Endodermal cell (in vitro differentiated cells): ENCODE measurements at regions not wholly inside any gene's neighbourhood (a gene's known extent, or its start where the extent isn't known, plus 50 kb on each side); places are given as distances from the start of the nearest gene placed in this dataset.
"Not testable (repeated sequence)": the region's sequence is repeated elsewhere in the genome, so short reads cannot be mapped to it uniquely, and the experiment has no call there.

Experiments used
- DNase-seq: peaks from one replicate; pipeline ENCODE4 v3.0.0-alpha.2; 2017
- H3K27ac ChIP-seq: 2 replicates; pipeline ENCODE4 v1.5.1; 2013; ENCODE audit warnings: mild to moderate bottlenecking, low read depth, low read length, moderate library complexity
- H3K27me3 ChIP-seq: 2 replicates; pipeline ENCODE4 v1.6.1; 2013; ENCODE audit warnings: mild to moderate bottlenecking, low read length, moderate library complexity; ENCODE audit not compliant: insufficient read depth, control insufficient read depth, poor library complexity, severe bottlenecking
- H3K36me3 ChIP-seq: 2 replicates; pipeline ENCODE4 v1.7.0; 2013; ENCODE audit warnings: mild to moderate bottlenecking, low read length, moderate library complexity; ENCODE audit not compliant: control insufficient read depth, insufficient read depth
- H3K4me1 ChIP-seq: one replicate; pipeline ENCODE4 v1.7.0; 2013; ENCODE audit warnings: low read length; ENCODE audit not compliant: control insufficient read depth, insufficient read depth
- H3K4me3 ChIP-seq: 2 replicates; pipeline ENCODE4 v1.5.1; 2013; ENCODE audit warnings: mild to moderate bottlenecking, low read length, moderate library complexity
- H3K9ac ChIP-seq: 2 replicates; pipeline ENCODE4 v1.6.1; 2013; ENCODE audit warnings: mild to moderate bottlenecking, low read length, moderate library complexity; ENCODE audit not compliant: poor library complexity, severe bottlenecking; ENCODE audit errors: extremely low read depth
- H3K9me3 ChIP-seq: 2 replicates; pipeline ENCODE4 v1.6.1; 2013; ENCODE audit warnings: mild to moderate bottlenecking, low read length, moderate library complexity; ENCODE audit not compliant: control insufficient read depth
- H3K27ac Mint-ChIP-seq: 2 replicates; pipeline ENCODE4 v1.8.0; 2020; ENCODE audit warnings: mixed read lengths
- H3K27me3 Mint-ChIP-seq: 2 replicates; pipeline ENCODE4 v1.8.0; 2021; ENCODE audit warnings: mild to moderate bottlenecking, mixed read lengths; ENCODE audit not compliant: insufficient read depth
- H3K36me3 Mint-ChIP-seq: 2 replicates; pipeline ENCODE4 v1.8.0; 2020; ENCODE audit warnings: low read depth, mixed read lengths
- H3K4me1 Mint-ChIP-seq: 2 replicates; pipeline ENCODE4 v1.8.0; 2020; ENCODE audit warnings: mixed read lengths
- H3K4me3 Mint-ChIP-seq: 2 replicates; pipeline ENCODE4 v1.8.0; 2020; ENCODE audit warnings: mild to moderate bottlenecking, moderate library complexity, mixed read lengths
- H3K9me3 Mint-ChIP-seq: 2 replicates; pipeline ENCODE4 v1.8.0; 2020; ENCODE audit warnings: mild to moderate bottlenecking, mixed read lengths
- CTCF ChIP-seq: fragments of 200-600 bp; sonication (generic); conservative IDR thresholded peaks from 2 replicates; pipeline ENCODE4 v1.5.0; 2021; ENCODE audit warnings: antibody characterized with exemption, mild to moderate bottlenecking
- WGBS, 2 experiments: methylation state at CpG; one replicate each; pipeline versions ENCODE4 v1.1.5 to v1.1.7; 2013; ENCODE audit warnings: missing lambda C conversion rate in 2 of 2, mixed read lengths in 1 of 2; ENCODE audit not compliant: insufficient coverage in 1 of 2, insufficient read length in 1 of 2; 5-methylcytosine and 5-hydroxymethylcytosine counted together

- DNase-seq = no peak
- H3K27ac ChIP-seq = no peak overlapping the region
- Mint-ChIP-seq H3K4me1 (no peaks in the 10 kb centered on the region), H3K27ac (no peak overlapping the region), H3K27me3 (no peaks in the 10 kb centered on the region), H3K36me3 (no peaks in the 10 kb centered on the region), H3K4me3 (no peak overlapping the region), H3K9me3 (peaks cover 89% of the 10 kb centered on the region)
- no peaks in the 10 kb centered on the region for H3K4me1 ChIP-seq
- H3K4me3 ChIP-seq = no peak overlapping the region
- H3K27me3 ChIP-seq = no peaks in the 10 kb centered on the region
- no peak overlapping the region for H3K9ac ChIP-seq
- WGBS, 2 experiments = 17 to 89% methylated on average over 1 to 2 of the region's 2 CpGs
- H3K9me3 ChIP-seq = peaks cover 92% of the 10 kb centered on the region
- no peaks in the 10 kb centered on the region for H3K36me3 ChIP-seq
- TF ChIP-seq CTCF = no peak
These were observed 1094.0 kb downstream of the TMEM121 start for GRCh38 chr14:106620368-106620767.

- Mint-ChIP-seq H3K27ac (no peak overlapping the region), H3K9me3 (peaks cover 94% of the 10 kb centered on the region), H3K27me3 (no peaks in the 10 kb centered on the region), H3K36me3 (no peaks in the 10 kb centered on the region), H3K4me3 (no peak overlapping the region), H3K4me1 (no peaks in the 10 kb centered on the region)
- Histone ChIP-seq H3K27ac (no peak overlapping the region), H3K9me3 (peaks cover 93% of the 10 kb centered on the region), H3K36me3 (no peaks in the 10 kb centered on the region), H3K27me3 (no peaks in the 10 kb centered on the region), H3K4me3 (no peak overlapping the region), H3K9ac (no peak overlapping the region), H3K4me1 (no peaks in the 10 kb centered on the region)
- no peak for DNase-seq
- WGBS, 2 experiments = 67 to 74% methylated on average over 6 to 12 of the region's 12 CpGs
- TF ChIP-seq CTCF = no peak
These were observed 1095.9 kb downstream of the TMEM121 start for GRCh38 chr14:106622200-106622745.

- no peaks in the 10 kb centered on the region for H3K27me3 ChIP-seq
- Mint-ChIP-seq H3K27me3 (no peaks in the 10 kb centered on the region), H3K36me3 (no peaks in the 10 kb centered on the region), H3K4me3 (no peak overlapping the region), H3K4me1 (no peaks in the 10 kb centered on the region), H3K9me3 (peaks cover 93% of the 10 kb centered on the region), H3K27ac (no peak overlapping the region)
- no peaks in the 10 kb centered on the region for H3K4me1 ChIP-seq
- peaks cover 68% of the 10 kb centered on the region for H3K9me3 ChIP-seq
- TF ChIP-seq CTCF = no peak
- 86% methylated on average over 3 of the region's 3 CpGs; no CpG with 5 or more reads in 1 of the 2 experiments for WGBS, 2 experiments
- H3K4me3 ChIP-seq = no peak overlapping the region
- DNase-seq = no peak
- no peaks in the 10 kb centered on the region for H3K36me3 ChIP-seq
- no peak overlapping the region for H3K27ac ChIP-seq
- no peak overlapping the region for H3K9ac ChIP-seq
These were observed 1098.8 kb downstream of the TMEM121 start for GRCh38 chr14:106625186-106625585.

GRCh38 chr14:106626469-106626868 lies 1100.1 kb downstream of the TMEM121 start:
- 60 to 71% methylated on average over 1 to 4 of the region's 4 CpGs for WGBS, 2 experiments

More at GRCh38 chr14:106626469-106626868, 1100.1 kb downstream of the TMEM121 start:
- not testable (repeated sequence) for H3K36me3 ChIP-seq, H3K4me3 ChIP-seq, H3K9ac ChIP-seq, DNase-seq, H3K27ac ChIP-seq, H3K27me3 ChIP-seq, H3K4me1 ChIP-seq, H3K27me3 Mint-ChIP-seq, H3K27ac Mint-ChIP-seq, H3K4me1 Mint-ChIP-seq, H3K4me3 Mint-ChIP-seq, H3K36me3 Mint-ChIP-seq
- H3K9me3 ChIP-seq = peaks cover 68% of the 10 kb centered on the region
- peaks cover 92% of the 10 kb centered on the region for H3K9me3 Mint-ChIP-seq
